ENCODE measurements at regions not wholly inside any gene's neighbourhood (a gene's known extent, or its start where the extent isn't known, plus 50 kb on each side); places are given as distances from the start of the nearest gene placed in this dataset.

DNA sequence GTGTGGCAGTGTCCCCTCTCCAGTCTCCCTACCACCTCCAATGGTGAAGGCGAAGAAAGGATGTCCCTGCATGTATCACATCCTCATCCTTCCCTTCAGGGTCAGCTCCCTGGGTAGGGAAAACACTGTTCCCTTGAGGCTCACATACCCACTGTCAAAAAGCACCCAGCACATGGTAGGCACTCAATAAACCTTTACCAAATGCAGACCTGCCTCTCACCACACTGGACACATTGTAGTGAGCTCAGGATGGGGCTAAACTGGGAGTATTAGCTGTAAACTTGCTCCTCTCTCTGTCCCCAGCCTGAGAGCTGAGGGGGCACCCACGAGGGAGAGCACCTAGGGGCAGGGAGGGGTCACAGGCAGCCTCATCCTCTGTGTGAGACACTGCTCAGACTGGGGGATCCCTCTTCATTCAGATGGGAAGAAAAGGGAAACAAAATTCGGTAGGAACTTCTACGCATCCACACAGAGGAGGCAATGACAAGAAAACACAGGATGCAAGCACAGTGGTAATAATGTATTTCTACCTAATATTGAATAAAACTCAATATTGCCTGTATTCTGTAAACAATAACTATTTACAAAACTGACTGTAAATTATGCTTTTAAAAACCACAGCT is 101.6 kb upstream of the TOP3B start:
- no peaks in the 10 kb centered on the region for H3K36me3 Mint-ChIP-seq (ENCODE audit: low read depth)
- CTCF ChIA-PET, result no interaction called here
- POLR2A ChIA-PET, result no interaction called here
- TF ChIP-seq, protein P1, sequence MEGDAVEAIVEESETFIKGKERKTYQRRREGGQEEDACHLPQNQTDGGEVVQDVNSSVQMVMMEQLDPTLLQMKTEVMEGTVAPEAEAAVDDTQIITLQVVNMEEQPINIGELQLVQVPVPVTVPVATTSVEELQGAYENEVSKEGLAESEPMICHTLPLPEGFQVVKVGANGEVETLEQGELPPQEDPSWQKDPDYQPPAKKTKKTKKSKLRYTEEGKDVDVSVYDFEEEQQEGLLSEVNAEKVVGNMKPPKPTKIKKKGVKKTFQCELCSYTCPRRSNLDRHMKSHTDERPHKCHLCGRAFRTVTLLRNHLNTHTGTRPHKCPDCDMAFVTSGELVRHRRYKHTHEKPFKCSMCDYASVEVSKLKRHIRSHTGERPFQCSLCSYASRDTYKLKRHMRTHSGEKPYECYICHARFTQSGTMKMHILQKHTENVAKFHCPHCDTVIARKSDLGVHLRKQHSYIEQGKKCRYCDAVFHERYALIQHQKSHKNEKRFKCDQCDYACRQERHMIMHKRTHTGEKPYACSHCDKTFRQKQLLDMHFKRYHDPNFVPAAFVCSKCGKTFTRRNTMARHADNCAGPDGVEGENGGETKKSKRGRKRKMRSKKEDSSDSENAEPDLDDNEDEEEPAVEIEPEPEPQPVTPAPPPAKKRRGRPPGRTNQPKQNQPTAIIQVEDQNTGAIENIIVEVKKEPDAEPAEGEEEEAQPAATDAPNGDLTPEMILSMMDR (IDR thresholded peaks at IDR 0.05), result no peak
- DNase-seq (no peak), ATAC-seq (ENCODE audit: poor library complexity) (no peak)
- Histone ChIP-seq H3K9me3 (ENCODE audit: control insufficient read depth in 1 of 2, insufficient read depth in 1 of 2, low read length in 2 of 2) (no peaks in the 10 kb centered on the region), H3K27me3 (ENCODE audit: control insufficient read depth in 1 of 2, insufficient read depth in 2 of 2, low read length in 2 of 2) (peaks cover 0 to 6% of the 10 kb centered on the region in 2 experiments), H3K36me3 (ENCODE audit: insufficient read depth, low read length) (no peaks in the 10 kb centered on the region), H3K4me1 (ENCODE audit: insufficient read depth, low read length) (no peaks in the 10 kb centered on the region), H3K27ac (ENCODE audit: low read depth in 1 of 2, low read length in 2 of 2) (no peak overlapping the region), H3K4me3 (ENCODE audit: low read length) (no peak overlapping the region)
- H3K4me1 Mint-ChIP-seq (ENCODE audit: low read depth), result no peaks in the 10 kb centered on the region
- intact Hi-C loops (cut with DNase I, micrococcal nuclease), result no loop called here
- H3K27ac Mint-ChIP-seq, result no peak overlapping the region
- no peaks in the 10 kb centered on the region for H3K9me3 Mint-ChIP-seq
- no peak overlapping the region for H3K4me3 Mint-ChIP-seq
- H3K27me3 Mint-ChIP-seq, result peaks cover 54% of the 10 kb centered on the region

GRCh38 chr22:22082960-22083359 is 100.4 kb upstream of the TOP3B start:
- ChIA-PET CTCF (no interaction called here), POLR2A (no interaction called here)

GRCh38 chr22:22082229-22082835 is 99.7 kb upstream of the TOP3B start:
- no peak for ATAC-seq (ENCODE audit: poor library complexity)
- intact Hi-C loops (cut with DNase I, micrococcal nuclease), result no loop called here
- Histone ChIP-seq H3K27ac (ENCODE audit: low read depth in 1 of 2, low read length in 2 of 2) (no peak overlapping the region), H3K4me1 (ENCODE audit: insufficient read depth, low read length) (no peaks in the 10 kb centered on the region), H3K36me3 (ENCODE audit: insufficient read depth, low read length) (no peaks in the 10 kb centered on the region), H3K4me3 (ENCODE audit: low read length) (no peak overlapping the region), H3K9me3 (ENCODE audit: control insufficient read depth in 1 of 2, insufficient read depth in 1 of 2, low read length in 2 of 2) (no peaks in the 10 kb centered on the region), H3K27me3 (ENCODE audit: control insufficient read depth in 1 of 2, insufficient read depth in 2 of 2, low read length in 2 of 2) (peaks cover 0 to 10% of the 10 kb centered on the region in 2 experiments)
- DNase-seq, result no peak
- CTCF ChIA-PET, result interaction anchor here (0.7 kb wide), 1 partner anchor 74 kb away, joined by 3 read pairs; no protein-coding TSS in a partner anchor
- Mint-ChIP-seq H3K27ac (no peak overlapping the region), H3K4me3 (no peak overlapping the region), H3K9me3 (no peaks in the 10 kb centered on the region), H3K4me1 (ENCODE audit: low read depth) (no peaks in the 10 kb centered on the region), H3K27me3 (peaks cover 60% of the 10 kb centered on the region), H3K36me3 (ENCODE audit: low read depth) (no peaks in the 10 kb centered on the region)
- POLR2A ChIA-PET, result no interaction called here
- TF ChIP-seq, protein P1 (IDR thresholded peaks at IDR 0.05), result no peak

More at GRCh38 chr22:22082960-22083359, 100.4 kb upstream of the TOP3B start:
- H3K36me3 Mint-ChIP-seq (ENCODE audit: low read depth), result no peaks in the 10 kb centered on the region
- H3K9me3 ChIP-seq (ENCODE audit: control insufficient read depth in 1 of 2, insufficient read depth in 1 of 2, low read length in 2 of 2), result no peaks in the 10 kb centered on the region
- H3K9me3 Mint-ChIP-seq, result no peaks in the 10 kb centered on the region
- no peak overlapping the region for H3K4me3 ChIP-seq (ENCODE audit: low read length)
- TF ChIP-seq, protein P1 (IDR thresholded peaks at IDR 0.05), result no peak
- H3K4me1 Mint-ChIP-seq (ENCODE audit: low read depth), result no peaks in the 10 kb centered on the region
- intact Hi-C loops (cut with DNase I, micrococcal nuclease), result no loop called here
- no peak overlapping the region for H3K4me3 Mint-ChIP-seq
- no peak overlapping the region for H3K27ac Mint-ChIP-seq
- H3K4me1 ChIP-seq (ENCODE audit: insufficient read depth, low read length), result no peaks in the 10 kb centered on the region
- peaks cover 0 to 6% of the 10 kb centered on the region in 2 experiments for H3K27me3 ChIP-seq (ENCODE audit: control insufficient read depth in 1 of 2, insufficient read depth in 2 of 2, low read length in 2 of 2)
- DNase-seq (no peak), ATAC-seq (ENCODE audit: poor library complexity) (no peak)
- no peak overlapping the region for H3K27ac ChIP-seq (ENCODE audit: low read depth in 1 of 2, low read length in 2 of 2)
- H3K36me3 ChIP-seq (ENCODE audit: insufficient read depth, low read length), result no peaks in the 10 kb centered on the region
- H3K27me3 Mint-ChIP-seq, result peaks cover 54% of the 10 kb centered on the region

Measured in CD4-positive, alpha-beta T cell (primary cell).